OCI-LY3 (cell line): ENCODE measurements at regions not wholly inside any gene's neighbourhood (a gene's known extent, or its start where the extent isn't known, plus 50 kb on each side); places are given as distances from the start of the nearest gene placed in this dataset.

Experiments
- H2AFZ ChIP-seq: fragments of 200-600, 300-600 bp; shearing (Covaris generic); 2 replicates; pipeline ENCODE4 v1.6.0; 2014; ENCODE audit warnings: antibody characterized with exemption, low read depth, low read length
- H3K27ac ChIP-seq: fragments of 200-600, 300-600 bp; sonication (generic); 2 replicates; pipeline ENCODE4 v1.5.1; 2014; ENCODE audit warnings: mild to moderate bottlenecking, low read length, moderate library complexity, mixed read lengths
- H3K27me3 ChIP-seq: fragments of 200-600, 300-600 bp; sonication (generic); 2 replicates; pipeline ENCODE4 v1.6.1; 2014; ENCODE audit warnings: low read depth, low read length, mixed read lengths
- H3K36me3 ChIP-seq: fragments of 200-600, 300-600 bp; sonication (generic); replicated peaks from 2 replicates; pipeline ENCODE3; 2014; ENCODE audit warnings: low read depth, low read length, mixed read lengths
- H3K4me1 ChIP-seq: fragments of 300-600, 200-600 bp; sonication (generic); 2 replicates; pipeline ENCODE4 v1.6.1; 2014; ENCODE audit warnings: low read length, mixed read lengths
- H3K4me2 ChIP-seq: fragments of 200-600, 300-600 bp; sonication (generic); 2 replicates; pipeline ENCODE4 v1.6.1; 2014; ENCODE audit warnings: low read length, mixed read lengths
- H3K4me3 ChIP-seq: fragments of 300-600, 200-600 bp; sonication (generic); 2 replicates; pipeline ENCODE4 v1.5.1; 2014; ENCODE audit warnings: antibody characterized with exemption, mild to moderate bottlenecking, low read length, moderate library complexity
- H3K79me2 ChIP-seq: fragments of 300-600, 200-600 bp; shearing (Covaris generic); 2 replicates; pipeline ENCODE4 v1.6.1; 2014; ENCODE audit warnings: mild to moderate bottlenecking, low read length, mixed read lengths
- H3K9ac ChIP-seq: fragments of 300-600, 200-600 bp; shearing (Covaris generic); 2 replicates; pipeline ENCODE4 v1.6.0; 2014; ENCODE audit warnings: mild to moderate bottlenecking, low read length, moderate library complexity
- H3K9me3 ChIP-seq: fragments of 200-600, 300-600 bp; shearing (Covaris generic); 2 replicates; pipeline ENCODE4 v1.6.1; 2014; ENCODE audit warnings: low read length, mixed read lengths; ENCODE audit not compliant: insufficient read depth
- H4K20me1 ChIP-seq: fragments of 200-600, 300-600 bp; sonication (generic); 2 replicates; pipeline ENCODE4 v1.6.1; 2016; ENCODE audit warnings: low read length, mixed read lengths; ENCODE audit not compliant: insufficient read depth
- EZH2phosphoT487 ChIP-seq: fragments of 200-600 bp; shearing (Covaris generic); IDR thresholded peaks from 2 replicates; pipeline ENCODE4 v1.6.1; 2018; ENCODE audit warnings: antibody characterized with exemption, mixed run types, low read depth
- TF ChIP-seq, protein P1 (sequence below): fragments of 200-600, 300-600 bp; sonication (generic); IDR thresholded peaks from 2 replicates; pipeline ENCODE4 v1.5.1; 2014; ENCODE audit warnings: antibody characterized with exemption, low read length, low read depth

DNA sequence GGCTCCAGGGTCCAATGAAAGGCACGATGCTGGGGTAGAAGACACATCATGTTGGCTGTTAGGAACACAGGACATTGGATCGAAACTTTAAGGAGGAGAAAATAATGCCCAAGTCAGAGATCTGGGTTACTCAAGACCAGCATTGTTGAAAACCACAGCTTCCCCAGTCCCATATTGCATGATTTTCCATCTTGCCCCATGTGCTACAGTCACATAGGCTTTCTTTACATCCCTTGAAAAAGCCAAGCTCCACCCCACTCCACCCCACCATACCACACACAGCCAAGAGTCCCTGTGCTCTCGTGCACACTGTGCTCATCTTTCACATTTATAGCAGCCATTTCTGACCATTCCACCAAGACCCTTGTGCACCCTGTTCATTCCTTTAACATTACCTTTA, 636.2 kb downstream of the DIAPH3 start:
- Histone ChIP-seq H3K4me1 (peaks cover 29% of the 10 kb centered on the region), H3K9me3 (no peaks in the 10 kb centered on the region), H3K9ac (no peak overlapping the region), H3K4me2 (peak overlapping the region; percentile 36), H3K27me3 (no peaks in the 10 kb centered on the region), H2AFZ (peak overlapping the region; percentile 49), H3K36me3 (no peaks in the 10 kb centered on the region), H3K4me3 (no peak overlapping the region; the same call in 1 of the 2 replicates), H4K20me1 (no peaks in the 10 kb centered on the region), H3K79me2 (no peaks in the 10 kb centered on the region), H3K27ac (peak overlapping the region; percentile 65)
- TF ChIP-seq, protein P1, sequence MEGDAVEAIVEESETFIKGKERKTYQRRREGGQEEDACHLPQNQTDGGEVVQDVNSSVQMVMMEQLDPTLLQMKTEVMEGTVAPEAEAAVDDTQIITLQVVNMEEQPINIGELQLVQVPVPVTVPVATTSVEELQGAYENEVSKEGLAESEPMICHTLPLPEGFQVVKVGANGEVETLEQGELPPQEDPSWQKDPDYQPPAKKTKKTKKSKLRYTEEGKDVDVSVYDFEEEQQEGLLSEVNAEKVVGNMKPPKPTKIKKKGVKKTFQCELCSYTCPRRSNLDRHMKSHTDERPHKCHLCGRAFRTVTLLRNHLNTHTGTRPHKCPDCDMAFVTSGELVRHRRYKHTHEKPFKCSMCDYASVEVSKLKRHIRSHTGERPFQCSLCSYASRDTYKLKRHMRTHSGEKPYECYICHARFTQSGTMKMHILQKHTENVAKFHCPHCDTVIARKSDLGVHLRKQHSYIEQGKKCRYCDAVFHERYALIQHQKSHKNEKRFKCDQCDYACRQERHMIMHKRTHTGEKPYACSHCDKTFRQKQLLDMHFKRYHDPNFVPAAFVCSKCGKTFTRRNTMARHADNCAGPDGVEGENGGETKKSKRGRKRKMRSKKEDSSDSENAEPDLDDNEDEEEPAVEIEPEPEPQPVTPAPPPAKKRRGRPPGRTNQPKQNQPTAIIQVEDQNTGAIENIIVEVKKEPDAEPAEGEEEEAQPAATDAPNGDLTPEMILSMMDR: no peak
- TF ChIP-seq EZH2phosphoT487: no peak

DNA sequence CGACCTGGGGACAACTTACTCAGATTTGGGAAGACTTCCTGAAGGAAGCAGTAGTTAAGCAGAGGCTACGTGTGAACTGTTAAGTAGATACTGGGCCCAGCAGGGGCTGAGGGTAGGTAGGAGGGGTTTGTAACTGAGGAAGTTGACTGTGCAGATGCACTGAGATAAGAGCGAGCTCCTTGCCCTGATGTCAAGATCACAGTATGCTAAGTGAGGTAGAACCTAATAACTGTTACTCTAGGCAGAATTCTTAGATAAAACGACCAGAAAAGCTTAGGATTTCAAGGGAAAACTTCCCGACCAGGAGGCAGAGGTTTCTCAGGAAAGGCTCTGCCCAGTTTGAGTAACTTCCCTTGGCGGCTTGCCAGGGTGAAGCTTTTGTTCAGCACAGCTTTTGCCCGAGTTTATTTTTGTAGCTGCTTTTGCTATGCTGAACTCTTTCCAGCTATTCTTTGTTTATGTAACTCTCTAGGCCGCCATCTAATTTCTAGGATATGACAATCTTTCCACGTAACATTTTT, 632.1 kb downstream of the DIAPH3 start:
- H2AFZ ChIP-seq: peak overlapping the region; percentile 81
- no peaks in the 10 kb centered on the region for H3K27me3 ChIP-seq
- peaks cover 29% of the 10 kb centered on the region for H3K4me1 ChIP-seq
- no peaks in the 10 kb centered on the region for H3K36me3 ChIP-seq
- no peaks in the 10 kb centered on the region for H3K9me3 ChIP-seq
- no peaks in the 10 kb centered on the region for H3K79me2 ChIP-seq
- no peak overlapping the region for H3K4me3 ChIP-seq
- H3K9ac ChIP-seq: no peak overlapping the region
- H3K4me2 ChIP-seq: peak overlapping the region; percentile 12; the same call in 1 of the 2 replicates
- TF ChIP-seq, protein P1: no peak
- no peak for TF ChIP-seq EZH2phosphoT487
- no peak overlapping the region for H3K27ac ChIP-seq
- H4K20me1 ChIP-seq: no peaks in the 10 kb centered on the region

DNA sequence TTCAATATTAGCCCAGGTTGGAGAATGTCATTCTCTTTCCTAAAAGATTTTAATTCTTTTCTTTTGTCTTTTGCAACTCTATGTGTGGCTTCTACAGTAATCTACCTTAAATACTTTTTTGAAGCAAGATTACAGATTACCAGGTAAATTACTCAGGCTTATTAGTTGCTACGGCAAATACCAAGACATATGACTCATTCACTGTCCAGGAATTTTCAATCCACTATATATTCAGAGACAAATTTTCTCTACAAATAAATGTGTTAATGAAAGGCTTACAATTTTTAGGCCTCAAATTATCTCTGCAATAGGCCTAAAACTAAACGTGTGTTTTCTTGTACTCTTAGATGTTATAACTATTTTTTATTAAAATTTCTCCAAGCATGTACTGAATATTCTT, 631.3 kb downstream of the DIAPH3 start:
- H3K9me3 ChIP-seq: no peaks in the 10 kb centered on the region
- H3K4me3 ChIP-seq: no peak overlapping the region
- H3K36me3 ChIP-seq: no peaks in the 10 kb centered on the region
- H3K4me1 ChIP-seq: peaks cover 25% of the 10 kb centered on the region
- no peaks in the 10 kb centered on the region for H3K79me2 ChIP-seq
- TF ChIP-seq, protein P1: no peak
- TF ChIP-seq EZH2phosphoT487: no peak
- no peak overlapping the region for H3K27ac ChIP-seq
- no peak overlapping the region for H3K4me2 ChIP-seq
- no peak overlapping the region for H3K9ac ChIP-seq
- no peaks in the 10 kb centered on the region for H4K20me1 ChIP-seq
- H2AFZ ChIP-seq: no peak overlapping the region
- no peaks in the 10 kb centered on the region for H3K27me3 ChIP-seq

DNA sequence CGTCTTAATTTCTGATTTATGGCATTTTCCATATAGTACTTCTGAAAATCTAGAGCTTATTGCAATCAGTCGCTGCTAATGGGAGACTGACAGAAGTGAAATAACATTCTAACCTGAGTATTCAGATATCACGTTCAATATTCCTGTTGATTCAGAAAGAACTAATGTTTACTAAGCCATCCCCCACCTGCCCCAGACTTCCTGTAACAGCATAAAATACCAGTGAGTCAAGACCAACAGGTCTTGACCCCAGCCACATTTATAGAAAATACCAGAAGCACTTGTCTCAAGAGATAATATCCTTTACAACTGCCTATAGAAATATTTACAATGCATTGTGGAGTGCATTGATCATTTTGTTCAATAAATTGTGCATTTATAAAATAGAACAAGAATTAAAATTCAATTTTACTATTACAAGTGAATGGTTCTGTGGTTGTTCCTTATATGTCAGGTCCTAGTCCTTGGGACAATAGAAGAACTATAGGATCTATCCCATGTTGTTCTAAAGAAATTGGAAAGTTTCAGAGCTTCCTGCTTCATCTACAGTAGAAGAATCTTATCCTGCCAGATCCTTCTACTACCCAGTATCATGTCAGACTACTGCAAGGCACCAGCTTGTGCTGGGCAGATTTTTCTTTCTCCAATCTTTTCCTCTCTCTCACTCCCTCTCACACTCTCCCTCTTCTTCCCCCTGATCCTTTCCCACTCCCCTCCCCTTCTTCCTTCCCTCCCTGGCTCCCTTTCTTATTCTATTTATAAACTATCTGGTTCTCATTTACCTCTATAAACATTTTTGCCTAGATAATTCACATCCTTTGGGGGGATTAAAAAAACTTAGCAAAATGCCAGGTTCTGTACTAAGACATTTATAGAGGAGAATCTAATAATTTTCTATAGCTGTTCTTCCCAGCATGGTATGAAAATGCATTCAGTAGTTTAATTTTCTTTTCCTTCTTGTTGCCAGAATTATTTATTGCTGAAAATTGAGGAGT, 629.9 kb downstream of the DIAPH3 start:
- Histone ChIP-seq H3K9ac (no peak overlapping the region), H3K4me2 (no peak overlapping the region), H3K4me1 (peaks cover 11% of the 10 kb centered on the region), H3K36me3 (no peaks in the 10 kb centered on the region), H3K27ac (no peak overlapping the region), H2AFZ (no peak overlapping the region), H3K4me3 (no peak overlapping the region), H4K20me1 (no peaks in the 10 kb centered on the region), H3K27me3 (no peaks in the 10 kb centered on the region), H3K9me3 (no peaks in the 10 kb centered on the region), H3K79me2 (no peaks in the 10 kb centered on the region)
- TF ChIP-seq, protein P1: no peak
- TF ChIP-seq EZH2phosphoT487: no peak
